Epithelial cell of proximal tubule (primary cell): ENCODE measurements at regions not wholly inside any gene's neighbourhood (a gene's known extent, or its start where the extent isn't known, plus 50 kb on each side); places are given as distances from the start of the nearest gene placed in this dataset.

Experiments
- DNase-seq: peaks from one replicate; pipeline ENCODE4 v3.0.0-alpha.2; 2011; ENCODE audit warnings: low read depth
- H3K4me3 ChIP-seq: 2 replicates; pipeline ENCODE4 v1.5.1; 2011; ENCODE audit warnings: low read depth, mild to moderate bottlenecking, low read length
- CTCF ChIP-seq: conservative IDR thresholded peaks from 2 replicates; pipeline ENCODE4 v1.5.1; 2012; ENCODE audit warnings: low read depth, mild to moderate bottlenecking, low read length

GRCh38 chr1:234530672-234531071 is 51.7 kb upstream of the TARBP1 start:
- TF ChIP-seq CTCF = no peak
- H3K4me3 ChIP-seq = no peak overlapping the region
- no peak for DNase-seq

GRCh38 chr1:234529950-234530237 is 50.9 kb upstream of the TARBP1 start:
- no peak overlapping the region for H3K4me3 ChIP-seq
- no peak for DNase-seq
- TF ChIP-seq CTCF = no peak

GRCh38 chr1:234529095-234529949 is 50.3 kb upstream of the TARBP1 start:
- DNase-seq = no peak
- no peak for TF ChIP-seq CTCF
- H3K4me3 ChIP-seq = no peak overlapping the region
